ENCODE measurements at regions not wholly inside any gene's neighbourhood (a gene's known extent, or its start where the extent isn't known, plus 50 kb on each side); places are given as distances from the start of the nearest gene placed in this dataset.

- TF ChIP-seq CTCF (IDR thresholded peaks at IDR 0.05; ENCODE audit: low read depth, low read length) (no peak), EZH2phosphoT487 (IDR thresholded peaks at IDR 0.05; ENCODE audit: low read depth) (no peak)
Observed at GRCh38 chr11:131052367-131052766, 136.1 kb upstream of the SNX19 start.

Data from OCI-LY3 (cell line).